ENCODE measurements at regions not wholly inside any gene's neighbourhood (a gene's known extent, or its start where the extent isn't known, plus 50 kb on each side); places are given as distances from the start of the nearest gene placed in this dataset.

DNA sequence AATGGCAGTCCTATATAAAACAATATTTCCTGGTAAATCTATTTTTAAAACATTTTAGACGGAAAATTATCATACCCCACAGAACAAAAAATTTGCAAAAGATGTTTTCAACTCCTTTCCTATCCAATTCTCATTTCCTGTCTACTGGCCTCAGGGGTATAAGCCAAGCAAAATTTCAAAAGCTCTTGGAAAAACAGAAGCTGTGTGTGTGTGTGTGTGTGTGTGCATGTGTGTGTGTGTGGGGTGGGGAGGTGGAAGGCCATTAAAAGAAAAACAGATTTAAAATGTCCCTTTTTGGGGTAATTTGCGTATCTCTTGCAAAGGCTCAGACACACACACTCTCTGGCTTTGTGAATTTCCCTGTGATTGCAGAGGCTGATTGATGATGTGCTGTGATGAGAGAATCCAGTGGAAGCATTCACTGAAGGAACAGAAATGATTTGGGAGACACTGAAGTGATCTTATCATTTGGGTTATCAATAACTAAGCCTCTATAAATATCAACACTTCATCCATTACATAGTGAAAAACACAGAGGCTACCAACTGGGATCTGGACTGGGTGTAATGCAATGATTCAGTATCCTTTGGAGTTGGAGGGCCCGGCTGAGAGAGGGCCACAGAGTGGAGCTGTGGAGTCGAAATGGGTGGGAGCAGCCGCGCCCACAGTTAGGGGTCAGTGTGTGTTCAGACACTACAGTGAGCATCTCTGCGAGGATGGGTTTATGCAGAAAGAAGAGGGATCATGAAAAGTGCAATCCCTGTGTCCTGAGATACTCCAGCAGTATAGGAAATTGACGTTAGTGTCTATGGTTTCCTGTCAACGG, 106.8 kb upstream of the PREP start:
- DNase-seq: no peak

DNA sequence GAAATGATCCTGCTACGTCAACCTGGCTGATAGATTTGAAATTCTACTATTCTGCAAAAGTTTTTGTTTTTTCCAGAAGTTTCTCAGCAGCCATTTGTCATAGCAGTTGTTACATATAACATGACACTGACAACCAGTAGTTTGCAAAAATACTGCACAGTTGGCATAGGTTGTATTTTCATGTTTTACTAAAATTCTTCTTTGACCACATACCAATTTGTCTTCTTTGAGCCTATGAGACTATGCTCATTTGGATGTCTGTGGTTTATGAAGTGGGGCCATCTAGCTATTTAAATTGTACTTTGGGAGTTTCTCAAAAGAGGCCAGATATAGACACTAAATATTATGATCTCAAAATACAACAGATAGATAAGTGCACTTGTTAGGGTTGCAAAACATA, 104.9 kb upstream of the PREP start:
- DNase-seq: no peak

DNA sequence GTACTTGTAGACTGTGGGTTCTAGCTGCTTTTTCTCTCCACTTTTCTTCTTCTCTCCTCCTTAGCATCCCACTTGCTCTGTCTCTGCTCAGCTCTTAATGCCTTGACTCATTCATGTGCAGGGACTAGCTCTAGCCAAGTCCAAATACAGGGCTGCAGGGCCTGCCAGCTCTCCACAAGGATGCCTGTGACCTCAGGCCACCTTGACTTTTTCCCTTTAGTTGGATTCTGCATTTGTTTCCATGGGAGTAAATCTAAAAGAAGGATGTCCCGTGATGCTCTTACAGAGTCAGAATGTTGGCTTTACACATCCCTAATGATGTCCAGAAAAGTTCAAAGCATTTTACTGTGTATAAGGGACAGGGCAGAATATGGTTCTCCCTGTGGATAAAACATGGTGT, 101.8 kb upstream of the PREP start:
- DNase-seq: no peak

DNA sequence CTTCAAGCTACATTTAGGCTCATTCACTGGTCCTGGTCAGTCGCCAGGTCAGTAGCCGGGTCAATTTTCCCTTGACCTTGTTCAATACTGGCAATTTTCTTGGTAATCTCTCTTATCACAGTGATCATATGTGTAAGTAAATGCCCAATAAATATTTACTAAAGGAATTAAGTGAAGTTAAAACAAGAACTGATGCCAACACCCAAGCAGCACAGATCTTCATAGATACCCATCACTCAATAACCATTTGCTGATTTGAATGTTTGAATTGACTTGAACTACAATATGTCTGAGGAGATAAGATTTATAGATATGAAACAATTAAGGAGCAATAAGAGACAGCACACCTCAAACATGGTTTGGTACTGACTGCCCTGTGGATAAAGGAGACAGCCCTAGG, 100.8 kb upstream of the PREP start:
- no peak for DNase-seq

DNA sequence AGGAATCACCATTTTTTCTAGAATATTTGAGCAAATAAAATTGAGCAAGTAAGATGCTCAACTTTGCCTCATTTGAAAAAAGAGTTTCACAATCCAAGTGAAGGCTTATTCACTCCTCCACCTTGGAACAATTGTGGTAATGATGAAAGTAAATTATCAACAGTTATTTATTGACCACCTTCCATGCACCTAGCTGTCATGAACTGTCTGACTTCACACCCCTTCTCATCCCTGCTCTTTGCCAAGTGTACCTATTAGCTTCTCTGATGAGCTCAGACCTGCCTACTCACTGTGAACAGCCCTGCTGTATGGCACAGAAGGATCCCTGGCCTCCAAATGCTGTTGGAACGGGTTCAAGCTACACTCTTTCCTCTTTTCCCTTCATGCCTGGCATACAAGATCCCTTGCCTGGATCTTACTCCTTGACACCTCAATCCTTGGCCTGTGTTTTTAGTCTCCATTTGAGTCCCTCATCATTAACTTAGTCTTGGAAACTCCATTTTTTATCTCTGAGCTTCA, 99.0 kb upstream of the PREP start:
- DNase-seq: no peak

DNA sequence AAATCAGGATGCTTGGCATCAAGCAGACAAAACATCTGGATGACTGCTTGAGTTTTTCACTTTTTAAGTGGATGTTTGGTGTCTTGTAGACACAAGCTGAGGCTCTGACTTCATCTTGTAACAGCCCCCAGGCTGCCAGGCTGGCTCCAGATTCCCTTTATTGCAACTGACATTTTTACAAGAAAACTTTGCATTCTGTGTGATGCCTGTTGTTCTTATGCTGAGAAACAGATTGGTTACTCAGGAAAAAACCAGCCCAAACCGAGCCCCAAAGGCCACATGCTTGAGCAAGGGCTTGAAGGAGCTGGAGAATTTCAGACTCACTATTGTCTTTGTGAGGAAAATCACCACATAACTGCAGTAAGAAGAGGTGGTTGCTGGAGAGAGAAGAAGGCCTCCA, 98.4 kb upstream of the PREP start:
- no peak for DNase-seq

DNA sequence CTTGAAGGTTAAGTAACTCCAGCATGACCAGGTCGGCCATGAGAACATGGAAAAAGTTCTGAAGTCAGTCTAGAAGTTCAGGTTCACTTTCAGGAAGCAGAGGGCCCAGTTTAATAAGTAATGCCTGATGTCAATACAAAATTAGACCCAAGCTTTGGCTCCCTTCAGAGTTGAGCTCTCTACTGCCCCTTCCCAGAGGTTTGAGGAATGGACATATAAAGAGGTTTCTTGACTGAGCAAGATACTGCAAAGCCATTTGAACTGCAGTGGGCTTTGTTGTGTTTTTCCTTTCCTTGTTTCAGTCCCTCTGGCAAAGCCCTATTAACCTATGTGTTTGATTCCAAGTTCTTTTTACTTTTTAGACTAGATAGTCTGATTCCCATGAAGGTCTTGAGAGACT, 97.8 kb upstream of the PREP start:
- no peak for DNase-seq

DNA sequence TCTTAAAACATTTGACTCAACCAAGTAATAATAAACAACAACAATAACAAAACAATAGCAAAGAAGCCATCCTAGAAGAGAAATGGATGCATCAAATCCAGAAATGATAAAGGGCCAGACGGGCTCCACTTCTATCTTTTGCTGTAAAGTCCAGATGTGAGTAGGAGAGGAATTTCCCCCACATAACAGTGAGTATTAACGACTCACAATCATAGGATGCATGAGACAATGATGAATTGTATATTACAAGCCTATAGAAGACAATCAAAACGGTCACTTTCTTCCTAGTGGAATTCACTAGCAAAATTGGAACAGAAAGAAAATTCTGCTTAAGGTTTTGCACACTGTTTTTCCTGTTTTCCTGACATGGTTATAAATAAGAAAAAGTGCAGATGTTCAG, 97.0 kb upstream of the PREP start:
- no peak for DNase-seq

DNA sequence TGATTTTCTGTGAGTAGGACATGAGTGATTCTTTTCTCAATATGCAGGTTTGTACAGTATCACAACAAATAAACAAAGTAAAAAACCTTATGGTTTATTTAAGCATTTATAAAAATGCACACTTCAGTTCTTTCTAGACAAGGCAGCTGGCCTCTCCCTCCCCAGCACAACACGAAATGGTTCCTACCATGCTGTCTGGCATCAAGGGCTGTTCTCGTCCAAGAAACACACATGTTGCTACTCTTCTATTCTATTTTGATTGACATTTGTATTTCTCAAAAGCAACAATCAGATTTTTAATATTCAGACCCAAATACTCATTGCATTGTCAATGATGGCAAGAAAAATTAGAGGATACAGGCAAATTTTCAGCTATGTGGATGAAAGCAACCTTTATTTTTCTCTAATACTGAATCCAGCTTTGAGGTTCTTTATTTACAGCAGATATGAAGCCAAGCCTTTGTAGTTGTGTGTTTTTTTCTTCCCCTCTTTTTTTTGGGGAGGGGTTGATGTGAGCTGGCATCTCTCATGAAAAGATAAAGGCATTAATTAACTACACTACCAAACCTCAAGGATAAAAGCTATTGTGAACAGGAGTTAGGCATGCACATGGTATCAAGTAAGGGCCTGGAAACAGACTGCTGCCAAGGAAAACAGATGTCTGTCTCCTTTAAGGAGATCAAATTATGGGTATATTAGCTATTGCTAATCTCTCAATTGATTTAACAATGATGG, 96.4 kb upstream of the PREP start:
- no peak for DNase-seq

DNA sequence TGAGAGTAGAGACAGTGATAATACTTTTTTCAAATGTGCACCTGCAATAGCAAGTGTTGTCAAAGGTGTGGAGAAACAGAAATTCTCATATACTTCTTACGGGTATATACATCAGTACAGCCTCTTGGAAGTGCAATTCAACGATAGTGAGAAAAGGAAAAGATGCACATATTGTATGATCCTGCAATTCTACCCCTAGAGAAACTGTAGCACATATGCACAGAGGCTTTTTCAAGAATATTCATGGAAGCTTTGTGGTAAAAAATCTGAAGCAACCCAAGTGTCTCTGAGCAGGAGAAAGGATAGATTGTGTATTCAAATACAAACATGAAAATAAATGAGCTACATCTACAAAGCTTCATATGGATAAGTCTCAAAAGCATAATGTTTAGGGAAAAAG, 94.7 kb upstream of the PREP start:
- DNase-seq: no peak

DNA sequence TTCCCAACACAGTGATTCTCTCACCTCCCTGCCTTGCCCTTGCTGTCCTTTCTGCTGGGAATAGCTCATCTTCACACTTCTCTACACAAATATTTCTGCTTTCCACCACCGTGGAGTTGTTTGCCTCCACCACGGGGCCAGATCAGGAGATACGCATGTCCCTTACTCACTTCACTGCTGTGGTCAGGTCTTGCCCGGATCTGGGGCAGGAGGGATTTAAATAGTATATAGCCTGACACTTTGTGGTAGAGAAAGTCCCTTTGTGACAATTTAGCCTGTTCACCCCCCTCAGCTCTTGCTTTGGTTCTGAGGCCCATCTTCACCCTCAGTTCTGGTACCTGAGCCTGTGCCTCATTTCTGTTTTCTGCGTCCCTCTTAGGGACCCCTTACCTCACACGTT, 92.6 kb upstream of the PREP start:
- no peak for DNase-seq

DNA sequence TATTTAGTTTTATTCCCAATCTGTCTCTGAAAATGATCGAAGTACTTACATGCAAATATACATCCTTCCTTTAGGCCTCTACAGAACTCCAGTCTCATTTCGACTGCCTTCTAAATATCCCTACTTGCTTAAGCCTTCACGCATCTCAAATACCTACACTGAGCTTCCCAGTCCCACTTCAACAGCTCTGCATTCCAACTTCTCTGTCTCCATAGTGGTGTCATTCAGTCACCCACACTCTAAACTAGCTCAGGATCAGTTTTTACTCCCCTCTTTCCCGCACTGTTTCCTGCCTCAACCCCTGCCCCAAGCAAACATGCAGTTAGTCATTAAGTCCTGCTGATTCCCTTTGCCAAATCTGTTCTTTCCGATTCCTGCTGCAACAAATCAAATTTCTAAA, 91.8 kb upstream of the PREP start:
- DNase-seq: no peak

DNA sequence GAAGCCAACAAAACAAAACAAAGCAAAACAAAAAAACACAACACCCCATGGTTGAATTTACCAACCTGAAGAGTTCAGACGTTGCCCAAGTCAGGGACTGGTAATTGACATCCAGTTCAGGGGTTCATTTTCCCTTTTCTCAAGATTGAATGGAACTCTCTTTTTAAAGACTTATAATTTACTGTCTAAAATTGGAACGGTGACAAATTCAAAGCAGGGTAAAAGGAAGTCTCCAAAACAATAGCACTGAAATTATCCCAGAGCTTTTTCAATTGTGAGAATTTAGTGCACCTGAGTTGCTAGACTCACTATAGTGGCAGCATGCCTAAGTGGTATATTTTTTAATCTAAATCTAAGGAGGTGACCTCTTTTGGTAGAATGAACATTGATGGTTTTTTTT, 90.9 kb upstream of the PREP start:
- DNase-seq: no peak

DNA sequence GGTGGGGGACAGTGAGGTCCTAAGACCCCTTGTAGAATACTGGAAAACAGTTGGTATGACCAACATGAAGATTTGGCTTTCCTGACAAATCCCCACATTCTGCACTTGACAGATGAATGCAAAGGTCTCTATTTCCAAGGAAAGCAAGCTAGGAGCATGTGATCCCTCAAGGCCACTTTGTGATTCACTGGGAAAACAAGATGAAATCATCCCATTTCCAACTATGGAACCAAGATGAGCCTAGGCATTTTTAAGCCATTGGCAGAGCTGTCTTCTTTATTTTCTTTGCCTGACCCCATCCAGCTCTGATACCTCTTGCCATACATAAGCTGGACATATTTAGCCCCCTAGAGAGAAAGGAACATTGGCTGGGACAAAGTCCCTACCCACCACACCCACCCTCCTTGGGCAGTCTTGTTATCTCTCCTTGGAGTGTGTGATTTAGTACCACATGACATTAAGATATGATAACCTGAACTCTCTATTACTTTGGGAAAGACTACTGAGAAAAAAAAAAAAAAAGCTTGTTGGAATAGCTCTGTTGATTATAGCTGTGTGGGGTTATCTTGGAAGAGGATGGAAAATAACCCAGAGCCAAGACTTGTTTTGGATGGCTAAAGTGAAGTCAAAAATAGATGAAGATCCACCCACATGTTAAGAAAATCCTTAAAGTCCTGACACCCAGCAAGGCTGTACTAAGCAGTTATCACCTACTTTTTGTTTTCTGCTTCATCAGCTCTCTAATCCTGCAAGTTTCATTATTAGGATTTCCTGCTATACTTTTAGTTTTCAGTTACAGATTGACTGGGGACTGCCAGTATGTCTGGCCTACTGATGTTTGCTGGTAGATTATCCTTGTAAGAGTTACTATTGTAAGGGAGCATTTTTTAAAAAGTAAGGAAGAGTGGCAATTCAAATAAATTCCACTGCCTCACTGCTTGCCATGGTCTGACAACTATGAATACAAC, 90.1 kb upstream of the PREP start:
- DNase-seq: no peak

DNA sequence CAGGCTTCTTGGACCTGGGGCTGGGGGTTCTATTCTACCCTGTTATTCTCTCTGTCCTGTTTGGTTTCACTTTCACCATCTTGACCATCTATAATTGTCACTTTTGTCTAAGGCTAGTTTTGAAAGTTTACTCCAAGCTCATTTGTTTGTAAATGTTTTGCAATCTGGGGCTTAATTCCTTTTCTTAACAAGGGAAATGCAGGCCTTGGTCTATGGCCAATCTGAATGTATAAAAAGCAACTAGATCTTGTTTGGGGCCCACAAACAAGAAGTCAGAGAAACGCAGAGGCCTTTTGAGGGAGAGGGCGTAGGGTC, 86.3 kb upstream of the PREP start:
- DNase-seq: no peak

DNA sequence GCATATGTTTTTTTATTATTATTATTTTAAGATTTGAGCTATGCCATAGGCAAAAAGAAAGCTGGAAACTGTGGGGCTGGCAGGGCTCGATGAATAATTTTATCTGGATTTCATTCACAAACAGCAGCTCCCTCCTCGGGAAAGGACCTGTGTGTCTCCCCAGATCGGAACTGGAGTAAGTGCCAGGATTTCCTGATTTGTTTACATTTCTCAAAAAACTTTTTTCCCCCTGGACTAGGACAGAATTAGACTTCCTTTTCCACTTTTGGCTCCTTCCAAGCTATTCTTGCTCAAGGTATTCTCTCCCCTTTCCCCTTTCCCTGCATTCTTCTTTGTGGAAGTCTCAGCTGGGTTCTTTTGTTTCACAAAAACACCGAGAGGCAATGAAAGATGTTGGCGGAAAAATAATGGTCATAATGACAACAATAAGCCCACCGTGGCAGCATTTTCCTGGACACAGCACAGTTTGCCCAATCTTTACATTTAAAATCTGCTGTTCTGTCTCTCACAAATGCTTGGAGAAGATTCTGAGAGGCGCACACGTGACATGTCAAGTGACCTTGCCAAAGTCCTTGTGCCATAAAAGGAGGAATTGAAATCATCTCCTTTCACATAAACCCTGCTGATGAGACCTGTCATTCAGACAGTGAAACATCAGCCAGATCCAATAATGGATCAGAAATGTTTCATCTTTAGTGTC, 85.8 kb upstream of the PREP start:
- DNase-seq: no peak

DNA sequence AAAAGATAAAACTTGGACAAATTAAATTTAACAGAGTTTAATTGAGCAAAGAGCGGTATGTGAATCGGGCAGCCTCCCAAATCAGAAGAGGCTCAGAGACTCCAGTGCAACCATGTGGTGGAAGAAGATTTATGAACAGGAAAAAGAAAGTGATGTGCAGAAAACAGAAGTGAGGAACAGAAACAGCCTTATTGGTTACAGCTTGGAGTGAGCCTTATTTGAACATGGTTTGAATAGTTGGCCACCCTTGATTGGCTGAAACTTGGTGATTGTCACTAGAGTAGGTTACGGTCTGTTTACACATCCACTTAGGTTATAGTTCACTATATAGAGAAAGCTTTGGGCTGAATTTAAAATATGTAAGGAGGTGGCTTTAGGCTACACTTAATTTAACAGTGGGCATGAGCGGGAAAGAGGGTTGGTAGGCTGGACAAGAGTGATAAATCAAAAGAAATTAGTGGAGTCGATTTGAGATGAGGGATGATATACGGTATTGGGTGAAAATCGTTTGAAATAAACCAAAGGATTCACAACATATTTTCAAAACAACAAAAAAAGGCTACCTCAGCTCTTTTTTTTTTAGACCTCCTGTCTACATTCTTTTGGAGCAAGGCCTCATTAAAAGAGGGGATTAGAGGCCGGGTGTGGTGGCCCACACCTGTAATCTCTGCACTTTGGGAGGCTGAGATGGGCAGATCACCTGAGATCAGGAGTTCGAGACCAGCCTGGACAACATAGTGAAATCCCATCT, 84.3 kb upstream of the PREP start:
- no peak for DNase-seq

DNA sequence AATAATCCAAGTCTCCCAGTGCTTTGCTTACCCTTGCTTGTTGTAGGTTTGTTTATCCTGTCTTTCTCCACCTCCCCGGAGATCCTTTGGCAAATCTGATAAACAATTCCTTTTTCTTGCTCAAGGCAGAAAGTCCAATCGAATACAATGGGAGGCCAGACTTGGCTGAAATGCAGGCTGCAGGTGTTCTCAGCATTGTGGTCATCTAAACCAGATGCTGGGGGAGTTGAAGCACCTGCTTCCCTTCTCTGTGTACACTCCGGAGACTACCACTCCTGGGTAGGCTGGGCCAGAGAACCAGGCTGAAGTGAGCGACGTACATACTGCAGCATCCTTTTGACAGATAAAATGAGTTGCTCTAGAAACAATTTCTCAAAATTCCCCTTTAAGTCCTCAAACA, 82.6 kb upstream of the PREP start:
- no peak for DNase-seq

DNA sequence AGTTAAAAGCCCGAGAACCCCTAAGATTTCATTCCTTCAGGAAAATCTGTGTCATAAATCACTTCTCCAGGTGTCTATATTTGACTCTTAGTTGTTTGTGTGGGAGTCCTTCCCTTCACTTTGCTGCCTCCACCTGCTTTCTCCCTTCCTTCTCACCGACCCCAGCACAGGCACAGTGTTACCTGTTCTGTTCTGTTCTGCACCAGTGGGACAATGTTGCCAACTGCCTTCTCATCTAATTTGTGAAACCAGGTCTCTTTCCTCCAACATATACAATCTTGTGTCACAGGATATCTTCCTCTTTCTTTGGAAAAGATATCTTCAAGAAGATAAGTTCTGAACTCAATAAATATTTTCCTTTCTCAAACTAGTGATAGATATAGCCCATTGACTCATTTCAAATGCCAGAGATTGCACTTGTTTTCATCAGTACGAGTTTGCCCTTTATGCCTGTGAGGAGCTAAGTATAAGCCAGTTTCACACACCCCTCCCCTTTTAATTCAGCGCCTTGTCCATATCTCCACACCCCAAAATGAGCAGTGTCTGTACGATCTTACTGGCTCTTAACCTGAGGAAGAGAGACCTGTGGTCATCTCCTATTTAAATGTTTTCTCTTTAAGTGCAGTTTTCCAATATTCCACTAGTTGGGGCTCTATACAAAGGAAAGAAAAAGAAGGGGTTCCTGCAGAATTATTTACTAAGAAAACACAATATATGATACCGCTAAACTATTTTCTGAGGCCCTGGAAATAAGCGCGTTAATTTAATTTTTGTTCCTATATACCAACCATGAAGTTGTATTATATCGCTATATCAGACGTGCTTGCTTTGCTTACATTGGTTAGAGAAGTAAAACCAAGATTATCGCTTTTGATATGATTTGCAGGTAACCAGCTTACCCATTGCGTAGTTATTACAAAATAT, 81.6 kb upstream of the PREP start:
- DNase-seq: no peak

DNA sequence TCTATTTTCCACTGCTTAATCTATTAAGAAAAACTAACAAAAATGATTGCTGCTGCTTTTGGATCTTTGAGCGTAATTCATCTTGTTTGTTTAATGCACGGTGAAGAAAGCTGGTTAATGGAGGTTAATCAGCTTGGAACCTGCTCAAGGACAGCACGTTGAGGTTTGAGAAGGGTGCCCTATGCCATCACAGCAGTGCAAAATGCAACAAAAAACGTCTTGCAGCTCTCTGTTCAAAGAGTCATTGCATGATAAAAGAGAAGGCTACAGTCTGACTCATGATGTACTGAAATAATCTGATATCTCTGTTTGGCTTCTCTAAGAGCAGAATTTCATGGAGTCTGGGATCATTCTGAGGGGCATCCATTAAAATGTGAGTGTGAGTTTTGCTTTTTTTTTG, 80.6 kb upstream of the PREP start:
- DNase-seq: no peak

DNA sequence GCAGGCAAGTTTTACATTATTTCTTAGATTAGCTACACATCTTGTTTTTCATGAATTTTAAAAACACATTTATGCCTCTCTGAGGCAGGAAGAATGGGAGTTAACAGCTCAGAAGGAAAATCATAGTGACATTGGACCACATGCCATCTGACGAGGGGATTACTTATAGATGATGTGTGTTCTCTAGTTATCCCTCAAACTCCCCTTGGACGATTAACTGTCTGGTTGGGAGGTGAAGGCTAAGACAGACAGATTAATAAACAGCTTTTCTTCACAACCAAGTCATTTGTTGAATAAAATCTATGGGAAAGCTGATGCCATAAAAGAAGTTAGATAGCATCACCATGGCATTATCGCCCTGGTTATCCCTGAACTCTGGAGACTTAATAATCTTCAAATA, 80.0 kb upstream of the PREP start:
- no peak for DNase-seq

Data from activated T-cell treated with anti-CD3 and anti-CD28 coated beads, Interleukin-2, amount 50 U/mL, for 1 hour (primary cell).